ENCODE measurements at regions not wholly inside any gene's neighbourhood (a gene's known extent, or its start where the extent isn't known, plus 50 kb on each side); places are given as distances from the start of the nearest gene placed in this dataset.

GRCh38 chr9:129460323-129461261, 160.3 kb downstream of the C9orf50 start:
- no peak for TF ChIP-seq CTCF (IDR thresholded peaks at IDR 0.05)
- TF ChIP-seq POLR2A (IDR thresholded peaks at IDR 0.05), result no peak
